Fibroblast of skin of abdomen (primary cell): ENCODE measurements at regions not wholly inside any gene's neighbourhood (a gene's known extent, or its start where the extent isn't known, plus 50 kb on each side); places are given as distances from the start of the nearest gene placed in this dataset.
"Not testable (repeated sequence)": the region's sequence is repeated elsewhere in the genome, so short reads cannot be mapped to it uniquely, and the experiment has no call there.

ENCODE experiments used
- DNase-seq: peaks from one replicate; pipeline ENCODE4 v3.0.0-alpha.2; 2013

DNA sequence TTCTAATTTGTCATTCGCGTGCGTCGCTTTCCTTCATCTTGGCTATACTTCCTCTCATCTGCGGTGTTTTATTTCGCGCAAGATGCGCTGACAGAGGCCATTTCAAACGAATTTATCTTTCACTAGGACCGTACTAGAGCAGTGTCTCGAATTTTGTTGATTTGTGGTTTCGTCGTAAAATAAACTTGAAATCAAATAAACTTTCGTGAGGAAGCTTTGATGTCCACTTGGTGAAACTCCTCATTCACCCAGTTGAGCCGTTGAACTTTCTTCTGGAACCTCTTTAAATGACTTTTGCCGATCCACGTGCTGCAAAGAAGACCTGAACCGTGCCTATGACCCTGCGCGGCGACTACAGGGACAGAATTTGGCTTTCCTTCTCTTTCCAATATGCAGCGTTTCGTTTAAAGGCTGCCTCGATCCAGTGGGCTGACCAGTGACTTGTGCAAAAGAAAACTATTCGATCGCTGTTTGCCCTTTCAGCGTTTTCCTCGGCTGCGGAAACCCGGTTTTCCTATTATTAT, 163.9 kb upstream of the PPP1R3A start:
- no peak for DNase-seq

DNA sequence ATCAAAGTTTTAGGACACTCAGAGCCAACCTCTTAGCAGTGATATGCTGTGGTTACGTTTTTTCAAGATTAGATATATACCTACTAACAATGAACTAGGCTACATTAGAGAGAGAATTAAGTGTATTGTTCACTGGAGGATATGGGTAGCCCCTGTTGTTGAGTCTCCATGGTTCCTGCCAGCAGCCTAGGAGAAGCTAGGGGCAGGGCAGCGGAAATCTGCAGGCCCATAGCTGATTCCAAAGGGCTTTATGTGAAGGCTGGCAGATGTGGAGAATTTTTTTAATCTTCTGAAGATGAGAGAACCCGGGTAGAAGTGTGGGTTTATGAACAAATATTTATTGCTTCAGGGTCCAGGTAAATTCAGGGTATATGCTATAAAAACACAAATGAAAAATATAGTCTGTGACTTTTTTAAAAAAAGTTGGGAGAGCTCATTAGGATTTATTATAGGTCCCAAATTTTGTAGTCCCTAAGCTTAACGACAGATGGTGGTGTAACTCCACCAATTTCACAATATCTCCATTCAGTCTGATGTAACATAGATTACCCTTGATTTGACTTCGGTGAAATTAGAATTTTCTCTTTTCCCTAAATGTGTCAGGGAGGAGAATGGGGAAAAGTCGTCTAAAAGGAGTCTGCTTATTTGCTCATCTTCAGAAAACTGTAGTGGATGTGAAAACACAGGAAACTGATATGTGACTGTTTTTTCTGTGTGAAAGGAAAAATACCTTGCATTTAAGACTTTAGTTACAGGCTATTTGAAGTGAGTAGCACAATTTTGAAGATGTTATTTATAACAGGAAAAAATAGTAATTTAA, 163.0 kb upstream of the PPP1R3A start:
- peak; percentile 69 for DNase-seq

DNA sequence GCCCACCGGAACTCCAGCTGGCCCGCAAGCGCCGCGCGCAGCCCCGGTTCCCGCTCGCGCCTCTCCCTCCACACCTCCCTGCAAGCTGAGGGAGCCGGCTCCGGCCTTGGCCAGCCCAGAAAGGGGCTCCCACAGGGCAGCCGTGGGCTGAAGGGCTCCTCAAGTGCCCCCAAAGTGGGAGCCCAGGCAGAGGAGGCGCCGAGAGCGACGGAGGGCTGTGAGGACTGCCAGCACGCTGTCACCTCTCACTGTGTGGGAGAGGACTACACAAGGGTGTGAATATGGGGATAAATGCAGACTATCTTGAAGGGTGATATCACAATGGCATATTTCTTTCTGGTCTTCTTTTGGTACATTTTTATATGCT, 158.3 kb upstream of the PPP1R3A start:
- DNase-seq = not testable (repeated sequence)

DNA sequence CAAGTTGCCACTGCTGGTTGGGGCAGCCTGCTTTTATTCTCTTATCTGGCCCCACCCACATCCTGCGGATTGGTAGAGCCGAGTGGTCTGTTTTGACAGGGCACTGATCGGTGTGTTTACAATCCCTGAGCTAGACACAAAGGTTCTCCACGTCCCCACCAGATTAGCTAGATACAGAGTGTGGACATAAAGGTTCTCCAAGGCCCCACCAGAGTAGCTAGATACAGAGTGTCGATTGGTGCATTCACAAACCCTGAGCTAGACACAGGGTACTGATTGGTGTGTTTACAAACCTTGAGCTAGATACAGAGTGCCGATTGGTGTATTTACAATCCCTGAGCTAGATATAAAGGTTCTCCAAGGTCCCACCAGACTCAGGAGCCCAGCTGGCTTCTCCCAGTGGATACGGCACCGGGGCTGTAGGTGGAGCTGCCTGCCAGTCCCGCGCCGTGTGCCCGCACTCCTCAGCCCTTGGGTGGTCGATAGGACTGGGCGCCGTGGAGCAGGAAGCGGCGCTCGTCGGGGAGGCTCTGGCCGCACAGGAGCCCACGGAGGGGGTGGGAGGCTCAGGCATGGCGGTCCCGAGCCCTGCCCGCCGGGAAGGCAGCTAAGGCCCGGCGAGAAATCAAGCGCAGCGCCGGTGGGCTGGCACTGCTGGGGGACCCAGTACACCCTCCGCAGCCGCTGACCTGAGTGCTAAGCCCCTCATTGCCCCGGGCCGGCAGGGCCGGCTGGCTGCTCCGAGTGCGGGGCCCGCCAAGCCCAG, 157.8 kb upstream of the PPP1R3A start:
- not testable (repeated sequence) for DNase-seq

- no peak for DNase-seq
These were observed 154.9 kb upstream of the PPP1R3A start for GRCh38 chr7:114073701-114074100.

- peak; percentile 24 for DNase-seq
These were observed 151.4 kb upstream of the PPP1R3A start for GRCh38 chr7:114070246-114070645.

DNA sequence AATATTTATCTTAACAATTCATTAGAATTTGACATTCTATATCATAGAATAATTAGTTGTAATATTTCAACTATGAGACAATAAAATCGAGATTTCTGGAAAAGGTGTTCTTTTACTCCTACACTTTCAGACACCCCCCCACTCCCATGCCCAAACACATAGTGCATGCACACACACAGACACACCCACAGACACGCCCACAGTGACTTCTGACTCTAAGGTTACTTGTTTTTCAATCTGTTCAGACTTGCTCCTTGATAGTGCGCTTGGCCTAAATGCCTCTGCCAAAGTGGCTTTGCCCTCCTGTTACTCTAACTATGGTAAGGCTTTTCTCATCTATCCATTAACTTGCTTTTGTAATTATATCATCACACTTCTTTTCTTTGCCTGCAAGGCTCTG, 144.0 kb upstream of the PPP1R3A start:
- DNase-seq = no peak

- DNase-seq = no peak
These were observed 133.1 kb upstream of the PPP1R3A start for GRCh38 chr7:114051871-114052331.

- no peak for DNase-seq
These were observed 131.8 kb upstream of the PPP1R3A start for GRCh38 chr7:114050571-114050970.

DNA sequence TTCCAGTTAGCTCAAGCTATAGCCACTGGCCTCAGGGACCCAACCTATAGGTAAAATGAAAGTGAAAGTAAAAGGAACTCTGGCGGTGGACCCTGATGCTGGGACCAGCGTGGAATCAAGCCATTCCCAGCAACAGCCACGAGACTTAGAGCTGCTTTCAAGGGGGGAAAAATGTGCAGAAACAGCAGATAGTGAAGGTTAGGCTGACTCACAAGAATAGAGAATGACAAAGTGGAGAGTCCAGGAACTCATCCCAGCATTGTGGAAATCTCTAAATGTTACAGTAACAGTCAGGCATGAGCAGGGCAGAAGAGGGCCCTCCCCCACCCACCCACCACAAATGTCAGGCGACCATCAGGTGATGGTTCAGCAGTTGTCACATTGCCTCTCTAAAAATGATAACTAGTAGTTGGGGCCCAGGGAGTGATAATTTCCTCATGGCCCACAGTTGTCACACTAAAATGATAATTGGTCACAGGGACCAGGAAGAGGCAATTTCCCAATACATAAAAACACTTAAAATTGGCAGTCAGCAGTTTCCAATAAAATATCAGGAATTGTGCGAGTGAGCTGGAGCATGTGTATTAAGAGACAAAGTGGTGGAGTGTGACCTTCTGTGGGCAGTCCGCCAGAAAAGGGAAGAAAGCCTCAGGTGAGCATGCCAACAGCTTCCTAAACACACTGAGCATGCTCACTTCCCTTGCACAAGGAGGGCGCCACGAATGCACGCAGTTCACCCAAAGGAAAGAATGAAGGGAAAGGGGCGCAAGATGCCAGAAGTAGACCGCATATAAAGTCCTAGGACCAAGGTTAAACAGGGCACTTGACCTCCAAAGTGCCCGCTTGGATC, 129.8 kb upstream of the PPP1R3A start:
- DNase-seq = peak; percentile 36

- DNase-seq = peak; percentile 64
These were observed 129.1 kb upstream of the PPP1R3A start for GRCh38 chr7:114047889-114048288.

DNA sequence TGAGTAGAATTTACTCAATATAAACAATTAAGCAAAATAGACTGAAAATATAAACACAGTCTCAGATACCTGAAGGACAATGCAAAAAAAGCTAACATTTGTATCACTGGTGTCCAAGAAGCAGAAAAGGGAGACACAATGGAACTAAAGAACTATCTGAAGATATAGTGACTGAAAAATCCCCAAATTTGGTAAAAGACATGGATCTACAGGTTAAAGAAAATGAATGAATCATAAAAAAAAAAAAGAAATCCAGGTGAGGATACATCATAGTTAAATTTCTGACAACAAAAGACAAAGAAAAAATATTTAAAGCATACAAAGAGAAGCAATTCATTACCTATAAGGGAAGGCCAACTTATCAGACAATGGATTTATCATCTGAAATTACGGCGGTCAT, 114.7 kb upstream of the PPP1R3A start:
- DNase-seq = no peak

DNA sequence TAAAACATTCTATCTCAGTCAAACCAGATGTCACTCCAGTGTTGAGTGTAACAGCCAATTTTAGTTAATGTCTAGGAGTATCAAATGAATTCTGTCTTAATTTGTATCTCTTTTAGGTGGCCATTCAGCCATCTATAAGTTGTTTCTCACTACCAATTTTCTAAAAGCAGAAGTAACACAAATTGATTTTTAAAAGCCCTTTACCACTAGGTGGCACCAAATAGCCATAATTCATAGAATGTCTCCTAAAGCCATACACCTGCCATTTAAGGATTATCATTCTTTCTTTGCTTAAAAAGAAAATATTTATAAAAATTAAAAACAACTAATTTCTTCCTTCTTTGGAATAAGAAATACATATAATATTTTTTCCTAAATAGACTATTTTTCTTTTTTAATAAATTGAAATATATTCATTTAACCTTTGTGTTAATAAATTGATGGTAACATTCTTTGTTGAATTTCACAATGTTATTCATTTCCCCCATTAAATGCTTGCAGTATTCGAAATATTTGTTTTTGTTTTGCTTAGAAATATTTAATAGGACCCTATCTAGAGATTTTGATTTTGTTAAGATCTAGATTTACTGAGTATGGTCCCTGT, 107.8 kb upstream of the PPP1R3A start:
- peak; percentile 49 for DNase-seq

- DNase-seq = no peak
These were observed 102.3 kb upstream of the PPP1R3A start for GRCh38 chr7:114021135-114021534.

DNA sequence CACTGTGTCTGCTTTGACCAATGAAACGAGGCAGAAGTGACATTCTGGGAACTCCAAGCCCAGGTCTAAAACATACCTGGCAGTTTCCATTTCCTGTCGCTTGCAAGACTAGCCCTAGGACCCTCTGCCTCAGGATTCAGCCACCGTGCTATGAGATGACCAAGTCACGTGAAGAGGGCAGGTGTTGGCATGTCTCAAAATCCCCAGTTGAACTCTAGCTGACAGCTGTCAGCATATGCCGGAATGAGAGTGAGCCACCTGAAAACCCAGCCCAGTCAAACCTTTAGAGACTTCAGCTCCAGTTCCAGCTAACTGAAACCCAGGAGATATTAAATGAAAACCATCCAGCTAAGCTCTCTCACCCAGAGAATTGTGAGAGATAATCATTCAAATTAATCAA, 89.9 kb upstream of the PPP1R3A start:
- DNase-seq = no peak

- peak; percentile 25 for DNase-seq
These were observed 88.6 kb upstream of the PPP1R3A start for GRCh38 chr7:114007386-114007785.

DNA sequence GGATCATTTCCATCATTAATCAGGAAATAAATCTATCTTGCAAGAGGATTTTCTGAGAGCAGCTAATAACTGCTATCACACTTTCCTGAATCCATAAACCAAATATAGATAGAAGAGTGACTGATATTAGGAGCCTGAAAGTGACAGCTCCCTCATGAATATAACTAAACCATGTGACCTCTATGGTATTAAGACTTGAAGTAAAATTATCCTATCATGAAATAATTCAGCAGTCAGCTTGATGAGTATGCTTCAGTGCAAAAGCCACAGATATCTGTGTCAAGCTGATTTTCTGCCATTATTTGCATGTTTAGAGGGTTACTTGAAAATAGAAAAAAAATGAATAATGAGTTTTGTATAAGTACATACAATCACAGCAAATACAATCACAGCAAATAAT, 80.1 kb upstream of the PPP1R3A start:
- no peak for DNase-seq

DNA sequence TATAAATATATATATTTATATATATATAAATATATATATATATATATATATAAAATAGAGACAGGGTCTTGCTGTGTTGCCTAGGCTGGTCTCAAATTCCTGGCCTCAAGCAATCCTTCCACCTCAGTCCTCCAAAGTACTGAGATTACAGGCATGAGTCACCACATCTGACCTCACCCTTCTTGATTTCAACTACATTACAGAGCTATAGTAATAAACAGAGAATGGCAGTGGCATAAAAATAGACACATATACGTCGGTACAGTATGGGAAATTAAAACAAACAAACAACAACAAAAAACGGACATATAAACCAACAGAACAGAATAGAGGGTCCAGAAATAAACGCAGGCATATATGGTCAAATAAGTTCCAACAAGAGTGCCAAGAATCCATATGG, 77.6 kb upstream of the PPP1R3A start:
- no peak for DNase-seq

GRCh38 chr7:113986216-113986615, 67.4 kb upstream of the PPP1R3A start:
- no peak for DNase-seq

DNA sequence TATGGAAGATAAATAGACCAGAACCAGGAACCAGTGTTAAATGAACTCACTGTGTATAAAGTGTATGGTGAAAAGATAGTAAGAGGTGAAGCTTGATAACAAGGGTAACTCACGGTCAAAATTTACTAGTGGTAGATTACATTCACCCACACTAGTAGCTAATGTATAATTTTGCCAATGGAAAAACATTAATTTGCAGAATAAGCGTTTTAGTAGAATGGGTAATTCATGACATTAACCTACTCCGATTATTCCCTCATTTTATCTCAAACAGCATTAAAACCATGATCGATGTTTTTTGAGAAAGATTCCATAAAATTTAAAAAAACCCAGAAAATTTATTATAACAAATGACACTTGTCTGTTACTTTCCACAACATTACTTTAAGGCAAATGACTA, 57.7 kb upstream of the PPP1R3A start:
- DNase-seq = no peak

GRCh38 chr7:113968713-113969112, 49.9 kb upstream of the PPP1R3A start:
- no peak for DNase-seq
